CD14-positive monocyte (primary cell): ENCODE measurements at regions not wholly inside any gene's neighbourhood (a gene's known extent, or its start where the extent isn't known, plus 50 kb on each side); places are given as distances from the start of the nearest gene placed in this dataset.

ENCODE experiments used
- DNase-seq, 3 donors: peaks; one replicate each; pipeline ENCODE4 v3.0.0-alpha.2; 2011 to 2022
- H2AFZ ChIP-seq: 2 replicates; pipeline ENCODE4 v1.6.0; 2012; ENCODE audit warnings: mild to moderate bottlenecking, low read depth, low read length, inconsistent platforms; ENCODE audit not compliant: insufficient read depth, poor library complexity, severe bottlenecking
- H3K27ac ChIP-seq, 2 donors: 1 replicate in 1 of 2; 2 replicates in 1 of 2; pipeline ENCODE4 v1.5.1; 2012 to 2013; ENCODE audit warnings: low read length in 2 of 2, control low read depth in 1 of 2, inconsistent platforms in 1 of 2, low read depth in 1 of 2, mild to moderate bottlenecking in 1 of 2
- H3K27me3 ChIP-seq, 2 donors: one replicate each; pipeline versions ENCODE4 v1.6.0 to v1.6.1; 2011 to 2013; ENCODE audit warnings: low read length in 2 of 2; ENCODE audit not compliant: control insufficient read depth in 2 of 2, insufficient read depth in 2 of 2
- H3K36me3 ChIP-seq, 2 donors: replicated peaks in 1 of 2; 1 replicate in 1 of 2; 2 replicates in 1 of 2; pipeline versions ENCODE4 v1.5.1 to v1.6.1; 2012 to 2013; ENCODE audit warnings: low read length in 2 of 2, control low read depth in 1 of 2, inconsistent platforms in 1 of 2, mild to moderate bottlenecking in 1 of 2; ENCODE audit not compliant: insufficient read depth in 2 of 2, control insufficient read depth in 1 of 2
- H3K4me1 ChIP-seq, 2 donors: 1 replicate in 1 of 2; 2 replicates in 1 of 2; pipeline versions ENCODE4 v1.5.1 to v1.6.1; 2012 to 2013; ENCODE audit warnings: low read length in 2 of 2, control low read depth in 1 of 2, inconsistent platforms in 1 of 2, mild to moderate bottlenecking in 1 of 2, moderate library complexity in 1 of 2; ENCODE audit not compliant: insufficient read depth in 2 of 2, control insufficient read depth in 1 of 2
- H3K4me2 ChIP-seq: replicated peaks from 2 replicates; pipeline ENCODE3; 2012; ENCODE audit warnings: low read length, moderate library complexity, mild to moderate bottlenecking; ENCODE audit not compliant: poor library complexity, severe bottlenecking; ENCODE audit errors: extremely low read depth
- H3K4me3 ChIP-seq, 3 experiments: fragments of 200-600 bp in 1 of 3; sonication (generic) in 1 of 3; replicated peaks in 1 of 3; 1 replicate in 2 of 3; 2 replicates in 1 of 3; pipeline ENCODE4 v1.5.1; 2011 to 2013; ENCODE audit warnings: low read length in 3 of 3, mild to moderate bottlenecking in 3 of 3, control low read depth in 2 of 3, low read depth in 2 of 3, inconsistent platforms in 1 of 3, moderate library complexity in 1 of 3
- H3K79me2 ChIP-seq: 2 replicates; pipeline ENCODE4 v1.6.0; 2012; ENCODE audit warnings: mild to moderate bottlenecking, control low read depth, inconsistent platforms, low read length, moderate library complexity; ENCODE audit not compliant: insufficient read depth
- H3K9ac ChIP-seq: 2 replicates; pipeline ENCODE4 v1.6.0; 2017; ENCODE audit warnings: low read length, mild to moderate bottlenecking; ENCODE audit not compliant: insufficient read depth, poor library complexity, severe bottlenecking
- H3K9me3 ChIP-seq, 2 donors: replicated peaks in 1 of 2; 1 replicate in 1 of 2; 2 replicates in 1 of 2; pipeline versions ENCODE4 v1.5.1 to v1.6.1; 2012 to 2013; ENCODE audit warnings: low read length in 2 of 2, control low read depth in 1 of 2; ENCODE audit not compliant: control insufficient read depth in 1 of 2, insufficient read depth in 1 of 2
- H4K20me1 ChIP-seq: 2 replicates; pipeline ENCODE4 v1.6.0; 2012; ENCODE audit warnings: mild to moderate bottlenecking, low read length, control low read depth, moderate library complexity; ENCODE audit not compliant: insufficient read depth
- H3K27ac Mint-ChIP-seq, 7 donors: one replicate each; pipeline ENCODE4 v1.8.0; 2020; ENCODE audit warnings: mild to moderate bottlenecking in 7 of 7, mixed read lengths in 7 of 7, moderate library complexity in 6 of 7, inconsistent platforms in 2 of 7
- H3K27me3 Mint-ChIP-seq, 3 donors: one replicate each; pipeline ENCODE4 v1.8.0; 2021 to 2022; ENCODE audit warnings: low read depth in 3 of 3, mild to moderate bottlenecking in 3 of 3, mixed read lengths in 3 of 3, moderate library complexity in 3 of 3, inconsistent platforms in 1 of 3
- H3K36me3 Mint-ChIP-seq, 2 donors: one replicate each; pipeline ENCODE4 v1.8.0; 2020; ENCODE audit warnings: mixed read lengths in 2 of 2, inconsistent platforms in 1 of 2, mild to moderate bottlenecking in 1 of 2
- H3K4me1 Mint-ChIP-seq: one replicate; pipeline ENCODE4 v1.8.0; 2020; ENCODE audit warnings: mild to moderate bottlenecking, mixed read lengths
- H3K4me3 Mint-ChIP-seq, 2 donors: one replicate each; pipeline ENCODE4 v1.8.0; 2020; ENCODE audit warnings: mild to moderate bottlenecking in 2 of 2, mixed read lengths in 2 of 2, moderate library complexity in 1 of 2
- H3K9me3 Mint-ChIP-seq, 7 donors: one replicate each; pipeline ENCODE4 v1.8.0; 2020 to 2022; ENCODE audit warnings: mixed read lengths in 7 of 7, mild to moderate bottlenecking in 6 of 7, moderate library complexity in 6 of 7, inconsistent platforms in 2 of 7
- CTCF ChIP-seq: fragments of 200-600 bp; IDR thresholded peaks from one replicate; pipeline ENCODE4 v1.8.0; 2022; ENCODE audit warnings: antibody characterized with exemption, mild to moderate bottlenecking
- WGBS: methylation state at CpG from one replicate; pipeline ENCODE4 v1.1.5; 2013; ENCODE audit warnings: missing lambda C conversion rate; ENCODE audit not compliant: insufficient coverage; 5-methylcytosine and 5-hydroxymethylcytosine counted together
- intact Hi-C, 2 donors: fragments of 100-400 bp; cut with micrococcal nuclease; formaldehyde crosslinking; loops; one replicate each; pipeline versions ENCODE4 v1.15.0 to v1.15.1; 2023

GRCh38 chr6:21859193-21859735, 265.7 kb downstream of the SOX4 start:
- Mint-ChIP-seq H3K4me1 (peaks cover 41% of the 10 kb centered on the region), H3K27ac (peak overlapping the region in 3 of 7 donors; percentile 12 to 66 (median 54)), H3K9me3 (peaks cover 0 to 4% (median 0%) of the 10 kb centered on the region in 7 donors), H3K36me3 (peaks cover 0 to 1% of the 10 kb centered on the region in 2 donors), H3K27me3 (peaks cover 0 to 5% (median 0%) of the 10 kb centered on the region in 3 donors), H3K4me3 (no peak overlapping the region)
- no peak for DNase-seq
- Histone ChIP-seq H3K4me1 (peaks cover 34 to 49% of the 10 kb centered on the region in 2 donors), H3K4me3 (no peak overlapping the region), H3K4me2 (no peak overlapping the region), H3K79me2 (no peaks in the 10 kb centered on the region), H3K9ac (no peak overlapping the region), H3K27ac (no peak overlapping the region), H3K27me3 (no peaks in the 10 kb centered on the region), H3K9me3 (no peaks in the 10 kb centered on the region), H3K36me3 (no peaks in the 10 kb centered on the region), H2AFZ (peak overlapping the region; percentile 8), H4K20me1 (no peaks in the 10 kb centered on the region)
- no peak for TF ChIP-seq CTCF
- intact Hi-C loops: loop anchor here (5.0 to 10.0 kb wide), 3 partner anchors 128 to 267 kb away; partner anchors contain the start of gene SOX4 (in 2 of the 2)
- 100% methylated on average over 1 of the region's 6 CpGs for WGBS

GRCh38 chr6:21861942-21862341, 268.4 kb downstream of the SOX4 start:
- H3K36me3 ChIP-seq: no peaks in the 10 kb centered on the region
- no peak for DNase-seq
- no peaks in the 10 kb centered on the region for H3K79me2 ChIP-seq
- H3K9me3 ChIP-seq: no peaks in the 10 kb centered on the region
- TF ChIP-seq CTCF: no peak
- Mint-ChIP-seq H3K27ac (peak overlapping the region in 1 of 7 donors; percentile 10), H3K36me3 (peaks cover 0 to 1% of the 10 kb centered on the region in 2 donors), H3K9me3 (peaks cover 0 to 5% (median 4%) of the 10 kb centered on the region in 7 donors), H3K4me3 (no peak overlapping the region), H3K27me3 (peaks cover 0 to 5% (median 1%) of the 10 kb centered on the region in 3 donors), H3K4me1 (peaks cover 26% of the 10 kb centered on the region)
- intact Hi-C loops: loop anchor here in 1 of 2 donors (10.0 kb wide), 1 partner anchor 53 kb away; no protein-coding TSS in a partner anchor
- no peaks in the 10 kb centered on the region for H4K20me1 ChIP-seq
- no peak overlapping the region for H3K9ac ChIP-seq
- no peak overlapping the region for H3K27ac ChIP-seq
- H3K4me3 ChIP-seq: no peak overlapping the region
- 100% methylated on average over 3 of the region's 8 CpGs for WGBS
- H2AFZ ChIP-seq: no peak overlapping the region
- no peaks in the 10 kb centered on the region for H3K27me3 ChIP-seq
- peaks cover 16 to 27% of the 10 kb centered on the region in 2 donors for H3K4me1 ChIP-seq
- no peak overlapping the region for H3K4me2 ChIP-seq
